ENCODE measurements at regions not wholly inside any gene's neighbourhood (a gene's known extent, or its start where the extent isn't known, plus 50 kb on each side); places are given as distances from the start of the nearest gene placed in this dataset.

DNA sequence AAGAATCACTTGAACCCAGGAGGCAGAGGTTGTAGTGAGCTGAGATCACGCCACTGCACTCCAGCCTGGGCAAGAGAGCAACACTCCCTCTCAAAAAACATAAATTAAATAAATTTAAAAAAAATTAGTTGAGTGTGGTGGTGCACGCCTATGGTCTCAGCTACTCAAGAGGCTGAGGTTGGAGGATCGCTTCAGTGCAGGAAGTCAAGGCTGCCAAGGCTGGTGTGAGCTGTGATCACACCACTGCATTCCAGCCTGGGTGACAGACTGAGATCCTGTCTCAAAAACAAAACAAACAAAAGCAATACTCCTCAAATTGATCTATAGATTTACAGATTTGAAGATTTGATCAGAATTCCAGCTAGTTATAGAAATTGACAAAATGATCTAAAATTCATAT is 92.7 kb upstream of the RESF1 start:
- DNase-seq = no peak

DNA sequence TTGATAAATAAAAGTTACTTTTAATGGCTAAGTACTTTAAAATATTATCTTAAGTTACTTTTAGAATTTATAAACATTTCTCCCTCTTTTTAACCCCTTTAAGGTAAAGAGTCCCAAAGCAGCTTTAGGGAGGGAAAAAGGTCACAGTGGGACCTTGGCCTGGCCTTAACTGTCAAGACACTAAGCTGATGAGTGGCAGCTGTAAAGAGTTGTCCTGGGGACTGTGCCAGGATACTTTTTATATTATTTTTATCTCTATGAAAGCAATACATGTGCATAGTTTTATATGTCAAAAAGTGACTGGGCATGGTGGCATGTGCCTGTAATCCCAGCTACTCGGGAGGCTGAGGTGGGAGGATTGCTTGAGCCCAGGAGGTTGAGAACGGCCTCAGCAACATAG is 94.2 kb upstream of the RESF1 start:
- no peak for DNase-seq

DNA sequence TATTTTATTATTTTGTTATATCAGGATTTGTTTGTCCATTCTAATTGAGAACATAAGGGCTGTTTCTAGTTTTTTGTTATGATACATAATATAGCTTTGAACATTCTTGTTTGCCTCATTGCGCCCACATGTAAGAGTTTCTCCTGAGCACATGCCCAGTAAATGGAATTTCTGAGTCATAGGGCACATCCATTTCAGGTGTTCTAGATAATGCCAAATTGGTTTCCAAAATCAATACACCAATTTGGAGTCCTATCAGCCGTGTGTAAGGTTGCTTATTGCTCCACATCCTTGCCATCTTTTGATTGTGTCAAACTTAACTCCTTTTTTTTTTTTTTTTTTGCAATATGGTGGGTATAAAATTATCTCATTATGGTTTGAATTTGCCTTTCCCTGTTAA is 97.9 kb upstream of the RESF1 start:
- no peak for DNase-seq

DNA sequence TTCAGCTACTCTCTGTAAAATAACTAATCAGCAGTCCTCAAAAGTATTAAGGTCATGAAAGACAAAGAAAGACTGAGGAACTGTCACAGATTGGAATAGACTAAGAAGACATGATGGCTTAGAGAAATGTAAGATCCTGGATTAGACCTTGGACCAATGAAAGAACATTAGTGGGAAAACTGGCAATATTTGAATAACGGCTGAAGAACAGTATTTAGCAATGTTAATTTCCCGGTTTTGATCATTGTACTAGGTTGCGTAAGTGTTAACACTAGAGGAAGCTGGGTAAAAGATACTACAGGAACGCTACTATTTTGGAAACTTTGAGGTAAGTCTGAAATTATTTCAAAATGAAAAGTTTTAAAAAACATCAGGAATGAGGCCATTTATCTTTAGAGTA is 98.8 kb upstream of the RESF1 start:
- no peak for DNase-seq

DNA sequence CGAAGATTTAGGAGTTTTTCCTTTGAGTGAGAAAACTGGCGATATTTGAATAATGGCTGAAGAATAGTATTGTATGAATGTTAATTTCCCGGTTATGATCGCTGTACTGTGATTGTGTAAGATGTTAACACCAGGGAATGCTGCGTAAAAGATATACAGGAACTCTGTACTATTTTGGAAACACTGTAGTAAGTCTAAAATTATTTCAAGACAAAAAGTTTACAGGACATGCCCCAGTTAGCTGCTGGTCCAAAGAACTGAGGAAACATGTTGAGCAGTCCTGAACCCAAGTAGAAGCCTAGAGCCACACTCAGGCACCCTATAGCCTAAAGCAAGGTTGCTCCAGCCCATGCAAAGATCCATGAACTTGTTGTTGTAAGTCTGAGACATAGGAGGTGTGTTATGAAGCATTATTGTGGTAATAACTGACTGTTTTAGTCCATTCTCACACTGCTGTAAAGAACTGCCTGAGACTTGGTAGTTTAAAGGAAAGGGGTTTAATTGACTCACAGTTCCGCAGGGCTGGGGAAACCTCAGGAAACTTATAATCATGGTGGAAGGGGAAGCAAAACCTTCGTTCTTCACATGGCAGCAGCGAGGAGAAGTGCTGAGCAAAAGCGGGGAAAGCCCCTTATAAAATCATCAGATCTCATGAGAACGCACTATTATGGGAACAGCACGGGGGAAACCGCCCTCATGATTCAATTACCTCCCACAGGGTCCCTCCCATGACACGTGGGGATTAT is 99.8 kb upstream of the RESF1 start:
- DNase-seq = peak; percentile 26

DNA sequence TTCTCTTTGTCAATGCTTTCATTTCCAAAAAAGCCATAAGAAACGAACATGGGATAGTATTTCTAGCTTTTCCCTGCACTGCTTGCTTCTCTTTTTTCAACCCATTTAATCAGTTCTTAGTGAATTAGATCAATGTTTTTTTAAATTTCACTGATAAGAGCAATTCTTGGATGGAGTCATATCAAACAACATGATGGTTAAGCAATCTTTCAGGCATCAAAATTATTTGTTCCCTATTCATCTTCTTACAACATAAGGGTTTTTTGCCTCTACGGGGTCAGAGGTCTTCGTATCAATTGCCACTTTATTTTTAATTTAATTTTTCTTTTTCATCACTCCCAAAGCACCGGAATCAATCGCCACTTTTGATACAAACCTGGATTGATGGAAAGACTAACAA is 103.8 kb upstream of the RESF1 start:
- no peak for DNase-seq

DNA sequence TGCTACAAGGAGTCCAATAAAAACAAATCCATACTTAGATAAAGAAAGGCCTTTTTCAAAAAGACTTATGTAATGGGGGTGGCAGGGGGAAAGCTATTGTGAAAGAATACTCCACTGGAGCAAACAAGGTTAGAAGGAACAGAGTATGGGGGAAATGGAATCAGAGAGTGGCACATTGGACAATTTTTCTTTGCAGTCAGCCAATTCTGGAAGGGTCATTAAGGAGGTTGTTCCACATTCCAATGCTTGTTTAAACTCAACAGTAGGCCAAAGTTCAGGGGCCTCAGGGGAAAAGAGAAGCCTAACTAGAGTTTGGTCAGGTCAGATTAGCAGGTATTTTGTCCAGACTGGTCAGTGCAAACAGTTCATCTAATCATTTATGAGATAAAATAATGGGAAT is 105.2 kb upstream of the RESF1 start:
- no peak for DNase-seq

DNA sequence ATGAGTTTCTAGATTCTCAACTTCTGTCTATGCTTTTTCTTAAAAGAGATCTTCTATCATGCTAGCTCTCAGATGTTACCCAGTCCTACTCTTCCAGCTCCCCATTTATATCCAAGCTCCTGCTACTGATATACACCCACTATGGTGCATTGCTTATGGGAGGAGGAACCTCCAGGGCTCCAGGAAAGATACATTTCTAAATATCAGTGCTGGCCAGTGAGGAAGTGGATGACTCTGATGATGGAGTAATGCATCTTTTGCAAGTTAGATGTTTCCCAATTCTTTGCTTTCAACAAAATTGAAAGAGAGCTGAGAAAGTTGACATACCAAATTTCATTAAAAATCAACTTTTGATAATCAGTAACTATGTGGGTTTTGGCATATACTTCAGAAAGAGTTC is 105.7 kb upstream of the RESF1 start:
- DNase-seq = no peak

DNA sequence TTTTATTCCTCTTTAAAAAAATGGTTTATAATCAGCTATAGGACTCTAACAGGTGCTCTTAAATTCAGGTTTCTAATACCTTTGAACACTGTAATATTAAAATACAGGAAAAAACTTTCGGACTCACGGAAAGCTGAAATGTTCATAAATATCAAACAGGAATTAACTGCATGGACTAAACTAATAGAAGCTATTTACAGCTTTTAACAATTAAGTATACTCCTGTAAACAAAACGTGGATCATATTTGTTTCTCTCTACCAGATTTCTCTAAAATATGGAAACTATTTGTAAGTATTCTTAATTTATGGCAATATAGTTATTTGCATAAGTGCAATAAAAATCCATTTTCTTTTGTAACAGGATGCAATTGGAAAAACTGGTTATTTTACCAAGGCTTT is 108.9 kb upstream of the RESF1 start:
- DNase-seq = no peak

DNA sequence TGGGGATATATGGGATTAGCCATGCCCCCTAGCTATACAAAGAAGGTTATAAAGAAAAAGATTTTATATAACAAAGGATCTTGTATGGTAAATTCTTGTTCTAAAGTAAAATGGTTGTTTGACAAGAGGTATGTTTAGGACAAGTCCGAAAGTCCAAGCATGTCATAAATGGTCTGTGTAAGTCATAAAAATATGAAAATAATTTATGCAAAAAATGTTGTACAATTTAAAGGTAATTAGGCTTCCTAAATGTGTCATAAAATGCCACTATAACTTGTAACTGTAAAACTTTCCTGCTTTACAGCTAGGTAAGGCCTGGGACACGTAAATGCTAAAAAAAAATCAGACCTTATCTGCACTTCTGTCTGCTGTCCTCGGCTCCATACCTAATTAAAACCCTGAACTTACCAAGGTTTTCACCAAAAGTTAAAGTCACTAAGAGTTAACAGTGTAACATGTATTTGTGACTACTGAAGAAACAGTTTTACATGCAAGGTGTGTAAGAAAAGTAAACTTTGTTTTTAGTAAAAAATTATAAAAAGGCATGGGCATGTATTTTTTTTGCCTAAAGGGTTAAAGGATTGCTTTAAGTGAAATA is 110.0 kb upstream of the RESF1 start:
- DNase-seq = no peak

DNA sequence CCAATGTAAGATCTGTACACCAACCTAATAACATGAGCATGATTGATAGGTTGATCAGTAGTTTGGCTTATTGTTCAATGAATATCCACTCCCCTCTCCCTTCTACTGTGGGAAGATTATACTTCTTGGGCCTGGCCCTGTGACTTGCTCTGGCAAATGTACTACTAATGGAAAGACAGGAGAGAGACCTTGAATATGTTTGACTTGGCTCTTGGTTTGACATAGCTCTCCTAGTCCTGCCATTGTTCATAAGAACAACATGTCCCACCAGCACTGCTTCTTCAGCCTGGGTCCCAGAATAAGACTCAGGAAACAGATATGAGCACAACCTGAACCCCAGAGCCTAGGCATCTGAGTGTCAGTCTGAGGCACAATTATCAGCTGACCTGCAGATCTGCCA is 112.8 kb upstream of the RESF1 start:
- no peak for DNase-seq

DNA sequence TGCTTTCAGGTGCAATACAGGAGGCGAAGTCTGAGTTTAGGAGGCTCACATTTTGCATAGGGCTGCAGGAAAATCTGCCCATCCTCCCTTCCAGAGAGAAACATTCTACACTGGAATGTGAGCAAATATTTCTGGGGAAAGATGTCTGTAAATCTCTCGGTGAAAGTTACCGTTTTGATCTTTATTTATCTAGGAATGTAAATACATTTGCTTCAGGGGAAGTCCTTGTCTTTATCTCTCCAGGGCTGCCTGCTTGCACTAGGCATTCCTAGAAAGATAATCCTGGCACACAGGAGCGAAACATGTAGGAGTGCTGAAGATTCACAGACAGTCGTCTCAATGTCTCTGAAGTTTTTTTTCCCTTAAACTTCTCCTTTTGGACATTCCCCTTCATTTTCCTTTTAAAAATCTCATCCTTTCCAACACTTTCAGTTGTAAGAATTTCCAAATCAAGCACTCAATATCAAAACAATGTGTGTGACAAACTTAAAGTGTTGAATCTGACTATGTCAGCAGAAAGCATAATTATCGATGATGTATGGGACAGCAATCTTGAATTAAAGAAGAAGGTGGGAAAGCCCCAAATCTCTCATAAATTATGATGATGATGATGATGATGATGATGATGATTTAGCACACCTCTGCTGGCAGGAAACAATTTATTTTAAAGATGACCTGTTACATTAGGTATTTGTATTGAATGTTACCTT is 113.4 kb upstream of the RESF1 start:
- DNase-seq = no peak

DNA sequence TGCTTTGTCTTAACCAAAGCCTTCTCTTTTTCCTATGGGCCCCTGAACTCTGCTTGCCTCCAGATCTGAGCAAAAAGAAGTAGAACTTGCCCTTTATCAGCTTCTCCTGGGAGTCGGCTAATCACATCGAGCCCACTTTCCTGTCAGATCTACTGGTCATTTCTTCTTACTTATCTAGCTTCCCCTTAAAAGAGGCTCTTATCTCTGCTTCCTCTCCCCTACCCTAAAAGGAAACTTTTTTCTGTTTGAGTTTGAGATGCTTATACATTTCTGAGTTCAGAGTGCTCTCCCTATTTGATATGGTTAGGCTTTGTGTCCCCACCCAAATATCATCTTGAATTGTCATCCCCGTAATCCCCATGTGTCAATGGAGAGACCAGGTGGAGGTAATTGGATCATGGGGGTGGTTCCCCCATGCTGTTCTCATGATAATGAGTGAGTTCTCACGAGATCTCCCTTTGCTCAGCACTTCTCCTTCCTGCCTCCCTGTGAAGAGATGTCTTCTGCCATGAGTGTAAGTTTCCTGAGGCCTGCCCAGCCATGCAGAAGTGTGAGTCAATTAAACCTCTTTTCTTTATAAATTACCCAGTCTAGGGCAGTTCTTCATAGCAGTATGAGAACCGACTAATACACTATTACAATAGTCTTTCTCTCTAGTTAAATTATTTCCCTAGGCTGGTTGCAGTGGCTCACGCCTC is 114.7 kb upstream of the AMN1 start:
- no peak for DNase-seq

DNA sequence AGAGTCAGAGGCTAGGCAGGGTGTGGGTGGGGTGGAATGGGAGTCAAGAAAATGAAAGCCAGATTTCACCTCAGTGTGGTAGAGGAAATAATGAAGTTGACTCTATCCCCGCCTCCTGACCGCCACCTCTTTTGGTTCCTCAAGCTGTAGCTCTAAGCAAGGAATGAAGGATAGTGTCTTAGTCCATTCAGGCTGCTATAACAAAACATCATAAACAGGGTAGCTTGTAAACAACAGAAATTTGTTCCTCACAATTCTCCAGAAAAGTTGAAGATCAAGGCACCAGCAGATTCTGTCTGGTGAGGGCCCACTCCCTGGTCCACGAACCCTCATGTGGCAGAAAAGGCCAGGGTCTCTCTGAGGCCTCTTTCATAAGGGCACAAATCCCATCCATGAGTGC is 109.1 kb upstream of the AMN1 start:
- DNase-seq = no peak

DNA sequence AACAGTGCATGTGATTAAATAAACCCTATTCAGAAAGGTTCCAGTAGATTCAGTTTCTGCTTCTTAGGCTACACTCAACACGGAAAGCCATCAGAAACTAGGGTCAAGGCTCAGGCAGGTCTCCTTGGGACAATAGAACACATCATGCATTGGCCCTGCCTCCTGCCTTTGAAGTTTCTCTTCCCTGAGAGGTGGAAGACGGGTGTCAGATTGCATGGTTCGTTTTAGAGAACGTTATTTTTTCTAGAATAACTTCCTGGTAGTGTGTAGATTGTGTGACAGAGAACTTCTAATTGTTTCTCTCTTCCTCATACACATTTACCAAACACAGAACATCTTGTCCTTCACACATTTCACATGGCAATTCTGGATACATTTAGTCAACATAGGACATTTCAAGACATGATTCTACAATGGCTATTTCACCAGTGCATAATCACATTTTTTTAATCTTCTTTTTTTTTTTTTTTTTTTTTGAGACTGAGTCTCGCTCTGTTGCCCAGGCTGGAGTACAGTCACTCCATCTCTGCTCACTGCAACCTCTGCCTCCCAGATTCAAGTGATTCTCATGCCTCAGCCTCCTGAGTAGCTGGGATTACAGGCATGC is 106.6 kb upstream of the AMN1 start:
- no peak for DNase-seq

DNA sequence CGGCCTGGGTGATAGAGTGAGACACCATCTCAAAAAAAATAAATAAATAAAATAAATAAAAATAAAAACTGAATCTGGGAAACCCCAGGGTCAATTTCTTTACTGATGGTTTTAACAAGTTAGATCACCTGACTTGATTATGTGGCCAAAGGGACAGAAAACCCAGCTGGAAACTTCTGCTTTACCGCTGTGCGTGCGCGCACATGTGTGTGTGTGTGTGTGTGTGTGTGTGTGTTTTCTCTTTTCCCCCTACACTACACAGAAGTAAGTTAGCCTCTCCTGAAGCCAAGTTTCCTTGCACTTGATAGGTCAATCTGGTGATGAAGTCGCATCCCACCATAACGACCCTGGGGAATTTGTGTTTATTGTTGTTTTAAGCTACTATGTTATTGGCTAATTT is 105.3 kb upstream of the AMN1 start:
- DNase-seq = no peak

DNA sequence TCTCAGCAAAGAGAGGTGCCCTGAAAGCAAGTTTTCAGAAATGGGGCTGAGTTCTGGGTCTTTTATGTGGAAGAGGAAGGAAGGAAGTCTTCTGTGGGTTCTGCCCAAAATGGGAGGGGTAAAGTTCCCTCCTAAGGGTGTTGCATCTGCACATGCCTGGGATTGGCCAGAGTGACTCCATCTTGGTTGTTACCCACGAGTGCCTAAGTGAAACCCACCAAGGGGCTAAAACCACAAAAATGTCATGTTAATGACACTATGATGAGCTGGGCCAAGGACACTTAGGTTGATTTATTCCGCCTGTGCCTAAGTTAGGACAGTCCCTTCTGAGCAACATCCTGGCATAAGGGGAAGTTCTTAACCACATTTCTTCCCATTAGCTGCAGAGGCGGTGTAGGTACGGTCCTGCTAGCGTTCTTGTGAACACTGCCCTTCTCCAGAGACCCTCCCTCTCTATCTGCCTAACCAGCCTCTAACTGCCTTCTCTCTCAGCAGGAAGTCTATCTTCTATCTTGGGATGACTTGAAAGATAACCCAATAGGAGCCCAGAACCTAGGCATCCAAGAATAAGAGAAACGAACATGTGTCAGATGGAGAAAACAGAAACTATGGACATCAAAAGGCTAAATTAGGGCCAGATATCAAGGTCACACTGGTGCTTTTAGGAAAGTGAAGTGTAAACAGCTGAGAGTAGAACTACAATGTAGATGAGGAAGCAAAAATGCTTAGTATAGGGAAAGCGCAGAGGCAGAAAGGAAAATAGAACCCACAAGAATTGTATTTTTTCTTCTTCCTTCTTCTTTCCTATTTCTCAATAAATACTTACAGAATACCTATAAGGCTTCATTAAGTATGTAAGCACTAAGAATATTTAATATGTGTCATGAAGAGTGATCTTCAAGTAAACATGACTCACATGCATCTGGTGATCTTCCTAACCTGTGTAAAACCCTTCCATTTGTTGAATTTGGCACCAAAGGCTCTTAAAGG is 104.2 kb upstream of the AMN1 start:
- DNase-seq = peak; percentile 34

DNA sequence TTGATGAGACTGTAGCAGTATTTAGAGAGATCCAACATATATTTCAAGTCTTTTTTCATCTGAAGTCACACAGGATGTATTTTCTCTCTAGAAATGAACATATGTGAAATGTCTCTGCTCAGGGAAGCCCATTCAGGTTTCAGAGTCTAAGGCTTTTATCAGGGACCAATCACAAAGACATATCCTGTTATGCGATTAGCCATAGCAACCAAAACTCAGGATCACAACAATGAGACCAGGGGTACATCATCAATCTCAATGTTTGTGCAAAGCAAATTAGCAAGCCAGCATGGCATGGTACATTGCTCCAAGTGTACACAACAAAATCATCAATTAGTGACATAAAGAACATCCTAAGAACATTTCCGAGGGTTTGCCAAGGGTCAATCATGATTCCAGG is 99.2 kb upstream of the AMN1 start:
- no peak for DNase-seq

DNA sequence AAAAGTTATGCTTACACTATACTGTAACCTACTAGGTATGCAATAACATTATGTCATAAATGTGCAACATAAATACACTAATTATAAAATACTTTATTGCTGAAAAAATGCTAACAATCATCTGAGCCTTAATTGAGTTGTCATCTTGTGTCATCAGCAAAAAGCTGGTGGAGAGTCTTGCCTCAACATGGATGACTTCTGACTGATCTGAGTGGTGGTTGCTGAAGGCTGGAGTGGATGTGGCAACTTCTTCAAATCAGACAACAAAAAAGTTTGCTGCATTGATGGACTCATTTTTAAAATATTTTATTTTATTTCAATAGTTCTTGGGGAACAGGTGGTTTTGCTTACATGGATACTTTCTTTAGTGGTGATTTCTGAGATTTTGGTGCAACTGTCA is 93.9 kb upstream of the AMN1 start:
- DNase-seq = no peak

DNA sequence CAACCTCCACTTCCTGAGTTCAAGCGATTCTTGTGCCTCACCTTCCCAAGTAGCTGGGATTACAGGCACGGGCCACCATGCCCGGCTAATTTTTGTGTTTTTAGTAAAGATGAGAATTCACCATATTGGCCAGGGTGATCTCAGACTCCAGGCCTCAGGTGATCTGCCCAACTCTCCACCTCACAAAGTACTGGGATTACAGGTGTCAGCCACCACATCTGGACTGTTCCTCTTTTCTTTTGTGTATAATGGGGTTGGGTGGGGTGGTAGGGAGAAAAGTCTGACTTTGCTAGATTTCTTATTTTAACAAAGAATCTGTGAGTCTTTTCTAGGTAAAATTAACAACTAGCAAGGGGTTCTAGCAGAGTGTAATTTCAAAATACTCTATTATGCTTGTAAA is 92.7 kb upstream of the AMN1 start:
- DNase-seq = no peak

DNA sequence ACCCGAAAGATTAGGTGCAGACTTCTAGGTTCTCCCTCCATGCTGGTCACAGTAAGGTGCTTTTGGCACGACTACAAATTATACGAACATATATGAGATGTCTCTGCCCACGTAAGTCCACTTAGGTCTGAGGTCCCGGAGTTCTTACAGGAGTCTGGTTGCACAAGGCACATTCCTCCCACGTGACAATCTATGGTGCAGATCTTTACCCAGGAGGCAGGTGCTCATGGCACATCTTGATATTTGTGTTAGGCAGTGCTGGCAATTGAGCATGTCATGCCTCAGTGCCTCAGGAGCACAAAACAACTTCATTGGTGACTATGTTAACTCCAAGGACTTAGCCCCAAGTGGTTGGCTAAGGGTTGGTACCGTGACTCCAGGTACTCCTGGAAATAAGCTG is 92.0 kb upstream of the AMN1 start:
- DNase-seq = no peak

DNA sequence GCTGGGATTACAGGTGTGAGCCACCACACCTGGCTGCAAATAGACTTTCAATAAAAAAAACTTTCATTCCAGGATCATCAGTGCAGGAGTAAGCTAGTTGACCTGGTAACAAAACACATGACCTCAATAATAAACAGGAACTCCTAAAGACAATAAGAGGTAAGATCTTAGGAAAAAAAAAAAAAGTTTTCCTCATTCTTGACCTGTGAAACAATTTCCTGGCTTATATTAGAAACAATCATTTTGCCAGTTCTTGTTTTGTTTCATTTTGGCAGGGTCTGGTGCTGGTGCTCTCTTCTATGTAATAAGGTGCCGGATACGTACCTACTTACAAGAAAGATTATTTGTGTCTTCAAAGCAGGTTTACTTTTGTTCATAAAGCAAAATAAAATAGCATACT is 90.6 kb upstream of the AMN1 start:
- no peak for DNase-seq
